OCI-LY1 (cell line): ENCODE measurements at regions not wholly inside any gene's neighbourhood (a gene's known extent, or its start where the extent isn't known, plus 50 kb on each side); places are given as distances from the start of the nearest gene placed in this dataset.

Experiments used
- H2AFZ ChIP-seq: fragments of 200-600 bp; sonication (generic), shearing (Covaris generic); 2 replicates; pipeline ENCODE4 v1.6.0; 2014; ENCODE audit warnings: antibody characterized with exemption, mild to moderate bottlenecking, low read length
- H3F3A ChIP-seq: fragments of 200-600 bp; sonication (generic), shearing (Covaris generic); 2 replicates; pipeline ENCODE4 v1.6.0; 2014; ENCODE audit warnings: mild to moderate bottlenecking, antibody characterized with exemption, low read length, moderate library complexity; ENCODE audit not compliant: insufficient read depth
- H3K27ac ChIP-seq: fragments of 200-600 bp; sonication (generic); 2 replicates; pipeline ENCODE4 v1.5.1; 2014; ENCODE audit warnings: low read length, mixed run types, mild to moderate bottlenecking, low read depth; ENCODE audit not compliant: poor library complexity, severe bottlenecking
- H3K27me3 ChIP-seq: fragments of 200-600 bp; sonication (generic); 2 replicates; pipeline ENCODE4 v1.6.0; 2014; ENCODE audit warnings: antibody characterized with exemption, mild to moderate bottlenecking, low read length, moderate library complexity; ENCODE audit not compliant: insufficient read depth
- H3K36me3 ChIP-seq: fragments of 200-600 bp; sonication (generic); 2 replicates; pipeline ENCODE4 v1.6.1; 2014; ENCODE audit warnings: mild to moderate bottlenecking, antibody characterized with exemption, low read length, moderate library complexity, mixed read lengths; ENCODE audit not compliant: insufficient read depth
- H3K4me1 ChIP-seq: fragments of 200-600 bp; sonication (generic); 2 replicates; pipeline ENCODE4 v1.5.1; 2014; ENCODE audit warnings: mild to moderate bottlenecking, low read length, moderate library complexity; ENCODE audit not compliant: insufficient read depth, severe bottlenecking
- H3K4me2 ChIP-seq: fragments of 200-600 bp; sonication (generic), shearing (Covaris generic); 2 replicates; pipeline ENCODE4 v1.6.1; 2014; ENCODE audit warnings: low read length
- H3K4me3 ChIP-seq: fragments of 200-600 bp; sonication (generic); 2 replicates; pipeline ENCODE4 v1.5.1; 2014; ENCODE audit warnings: low read length, low read depth, mild to moderate bottlenecking, mixed read lengths; ENCODE audit not compliant: poor library complexity, severe bottlenecking
- H3K79me2 ChIP-seq: fragments of 200-600 bp; shearing (Covaris generic); 2 replicates; pipeline ENCODE4 v1.6.1; 2016; ENCODE audit warnings: mixed run types, low read length, mixed read lengths; ENCODE audit not compliant: insufficient read depth
- H3K9ac ChIP-seq: fragments of 200-600 bp; sonication (generic), shearing (Covaris generic); 2 replicates; pipeline ENCODE4 v1.6.1; 2014; ENCODE audit warnings: mild to moderate bottlenecking, low read length, mixed read lengths
- H3K9me2 ChIP-seq: fragments of 200-600 bp; sonication (generic), shearing (Covaris generic); 2 replicates; pipeline ENCODE4 v1.6.1; 2014; ENCODE audit warnings: low read depth, mild to moderate bottlenecking, low read length, mixed read lengths
- H3K9me3 ChIP-seq: fragments of 200-600 bp; shearing (Covaris generic); 2 replicates; pipeline ENCODE4 v1.6.1; 2014; ENCODE audit warnings: low read length, mixed read lengths
- H4K20me1 ChIP-seq: fragments of 200-600 bp; sonication (generic), shearing (Covaris generic); 2 replicates; pipeline ENCODE4 v1.6.0; 2016; ENCODE audit warnings: mild to moderate bottlenecking, low read length; ENCODE audit not compliant: insufficient read depth
- EZH2 ChIP-seq: fragments of 200-600 bp; sonication (generic), shearing (Covaris generic); IDR thresholded peaks from 2 replicates; pipeline ENCODE4 v1.8.0; 2017; ENCODE audit warnings: borderline replicate concordance, mixed run types, mild to moderate bottlenecking, antibody characterized with exemption, low read length, moderate library complexity, mixed read lengths
- TF ChIP-seq, protein P1 (sequence below): fragments of 200-600 bp; sonication (generic), shearing (Covaris generic); IDR thresholded peaks from 2 replicates; pipeline ENCODE4 v1.5.1; 2017; ENCODE audit warnings: mild to moderate bottlenecking, antibody characterized with exemption, low read length, moderate library complexity, mixed read lengths

GRCh38 chr5:3220638-3221288, 374.9 kb upstream of the IRX1 start:
- Histone ChIP-seq H3K9me2 (no peaks in the 10 kb centered on the region), H3K27ac (no peak overlapping the region), H4K20me1 (no peaks in the 10 kb centered on the region), H3K36me3 (no peaks in the 10 kb centered on the region), H3K4me3 (no peak overlapping the region), H3K9ac (no peak overlapping the region), H3K79me2 (no peaks in the 10 kb centered on the region), H2AFZ (no peak overlapping the region), H3F3A (no peaks in the 10 kb centered on the region), H3K27me3 (no peaks in the 10 kb centered on the region), H3K9me3 (no peaks in the 10 kb centered on the region), H3K4me2 (no peak overlapping the region), H3K4me1 (no peaks in the 10 kb centered on the region)
- TF ChIP-seq, protein P1, sequence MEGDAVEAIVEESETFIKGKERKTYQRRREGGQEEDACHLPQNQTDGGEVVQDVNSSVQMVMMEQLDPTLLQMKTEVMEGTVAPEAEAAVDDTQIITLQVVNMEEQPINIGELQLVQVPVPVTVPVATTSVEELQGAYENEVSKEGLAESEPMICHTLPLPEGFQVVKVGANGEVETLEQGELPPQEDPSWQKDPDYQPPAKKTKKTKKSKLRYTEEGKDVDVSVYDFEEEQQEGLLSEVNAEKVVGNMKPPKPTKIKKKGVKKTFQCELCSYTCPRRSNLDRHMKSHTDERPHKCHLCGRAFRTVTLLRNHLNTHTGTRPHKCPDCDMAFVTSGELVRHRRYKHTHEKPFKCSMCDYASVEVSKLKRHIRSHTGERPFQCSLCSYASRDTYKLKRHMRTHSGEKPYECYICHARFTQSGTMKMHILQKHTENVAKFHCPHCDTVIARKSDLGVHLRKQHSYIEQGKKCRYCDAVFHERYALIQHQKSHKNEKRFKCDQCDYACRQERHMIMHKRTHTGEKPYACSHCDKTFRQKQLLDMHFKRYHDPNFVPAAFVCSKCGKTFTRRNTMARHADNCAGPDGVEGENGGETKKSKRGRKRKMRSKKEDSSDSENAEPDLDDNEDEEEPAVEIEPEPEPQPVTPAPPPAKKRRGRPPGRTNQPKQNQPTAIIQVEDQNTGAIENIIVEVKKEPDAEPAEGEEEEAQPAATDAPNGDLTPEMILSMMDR: no peak
- TF ChIP-seq EZH2: no peak

- H3K4me3 ChIP-seq: no peak overlapping the region
- H3K9me3 ChIP-seq: no peaks in the 10 kb centered on the region
- no peaks in the 10 kb centered on the region for H3K36me3 ChIP-seq
- no peak overlapping the region for H3K27ac ChIP-seq
- H3K9me2 ChIP-seq: no peaks in the 10 kb centered on the region
- no peaks in the 10 kb centered on the region for H3K27me3 ChIP-seq
- no peak for TF ChIP-seq EZH2
- TF ChIP-seq, protein P1: no peak
- H3K9ac ChIP-seq: no peak overlapping the region
- H3K79me2 ChIP-seq: no peaks in the 10 kb centered on the region
- H3F3A ChIP-seq: no peaks in the 10 kb centered on the region
- no peak overlapping the region for H3K4me2 ChIP-seq
- no peaks in the 10 kb centered on the region for H4K20me1 ChIP-seq
- no peaks in the 10 kb centered on the region for H3K4me1 ChIP-seq
- H2AFZ ChIP-seq: no peak overlapping the region
Observed at GRCh38 chr5:3220201-3220600, 375.4 kb upstream of the IRX1 start.

DNA sequence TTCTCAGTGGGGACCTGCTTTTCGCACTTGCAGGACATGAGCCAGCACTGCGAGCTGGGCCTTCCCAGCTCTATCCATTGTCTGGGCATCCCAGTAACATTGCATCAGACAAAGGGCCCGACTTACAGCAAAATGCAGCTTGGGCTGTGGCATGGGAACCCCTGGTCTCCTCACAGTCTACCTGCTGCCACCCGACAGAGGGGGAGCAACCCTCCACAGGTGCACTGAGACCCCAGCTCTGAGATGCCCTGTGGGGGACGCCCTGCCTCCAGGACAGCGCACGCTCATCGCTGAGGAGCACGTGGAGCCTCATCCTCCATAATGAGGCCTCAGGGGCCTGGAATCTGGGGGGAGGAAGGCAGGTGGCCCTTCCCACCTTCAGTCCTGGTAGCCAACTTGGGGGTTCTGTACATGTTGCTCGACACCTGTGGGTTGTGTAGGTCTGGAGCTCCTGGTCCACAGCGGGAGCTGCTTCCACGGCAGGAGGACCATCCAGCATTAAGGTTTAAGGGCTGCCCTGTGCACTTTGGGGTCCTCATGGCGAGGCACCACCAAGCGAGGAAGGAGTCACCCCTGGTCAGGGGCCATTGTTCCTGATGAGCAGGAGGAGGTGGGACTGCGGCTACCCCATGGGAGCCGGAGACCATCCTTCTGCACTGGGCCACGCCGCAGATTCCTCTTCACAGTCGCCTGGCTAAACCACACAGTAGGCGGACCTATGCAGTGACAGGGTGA, 376.5 kb upstream of the IRX1 start:
- Histone ChIP-seq H3K4me1 (no peaks in the 10 kb centered on the region), H2AFZ (no peak overlapping the region), H3K27me3 (no peaks in the 10 kb centered on the region), H3F3A (no peaks in the 10 kb centered on the region), H3K4me3 (no peak overlapping the region), H3K4me2 (no peak overlapping the region), H3K9me2 (no peaks in the 10 kb centered on the region), H3K9me3 (no peaks in the 10 kb centered on the region), H3K36me3 (no peaks in the 10 kb centered on the region), H4K20me1 (no peaks in the 10 kb centered on the region), H3K79me2 (no peaks in the 10 kb centered on the region), H3K9ac (no peak overlapping the region), H3K27ac (no peak overlapping the region)
- TF ChIP-seq EZH2: no peak
- TF ChIP-seq, protein P1: no peak
